OCI-LY1 (cell line): ENCODE measurements at regions not wholly inside any gene's neighbourhood (a gene's known extent, or its start where the extent isn't known, plus 50 kb on each side); places are given as distances from the start of the nearest gene placed in this dataset.

Experiments
- H2AFZ ChIP-seq: fragments of 200-600 bp; sonication (generic), shearing (Covaris generic); 2 replicates; pipeline ENCODE4 v1.6.0; 2014; ENCODE audit warnings: antibody characterized with exemption, mild to moderate bottlenecking, low read length
- H3F3A ChIP-seq: fragments of 200-600 bp; sonication (generic), shearing (Covaris generic); 2 replicates; pipeline ENCODE4 v1.6.0; 2014; ENCODE audit warnings: mild to moderate bottlenecking, antibody characterized with exemption, low read length, moderate library complexity; ENCODE audit not compliant: insufficient read depth
- H3K27ac ChIP-seq: fragments of 200-600 bp; sonication (generic); 2 replicates; pipeline ENCODE4 v1.5.1; 2014; ENCODE audit warnings: low read length, mixed run types, mild to moderate bottlenecking, low read depth; ENCODE audit not compliant: poor library complexity, severe bottlenecking
- H3K27me3 ChIP-seq: fragments of 200-600 bp; sonication (generic); 2 replicates; pipeline ENCODE4 v1.6.0; 2014; ENCODE audit warnings: antibody characterized with exemption, mild to moderate bottlenecking, low read length, moderate library complexity; ENCODE audit not compliant: insufficient read depth
- H3K36me3 ChIP-seq: fragments of 200-600 bp; sonication (generic); 2 replicates; pipeline ENCODE4 v1.6.1; 2014; ENCODE audit warnings: mild to moderate bottlenecking, antibody characterized with exemption, low read length, moderate library complexity, mixed read lengths; ENCODE audit not compliant: insufficient read depth
- H3K4me1 ChIP-seq: fragments of 200-600 bp; sonication (generic); 2 replicates; pipeline ENCODE4 v1.5.1; 2014; ENCODE audit warnings: mild to moderate bottlenecking, low read length, moderate library complexity; ENCODE audit not compliant: insufficient read depth, severe bottlenecking
- H3K4me2 ChIP-seq: fragments of 200-600 bp; sonication (generic), shearing (Covaris generic); 2 replicates; pipeline ENCODE4 v1.6.1; 2014; ENCODE audit warnings: low read length
- H3K4me3 ChIP-seq: fragments of 200-600 bp; sonication (generic); 2 replicates; pipeline ENCODE4 v1.5.1; 2014; ENCODE audit warnings: low read length, low read depth, mild to moderate bottlenecking, mixed read lengths; ENCODE audit not compliant: poor library complexity, severe bottlenecking
- H3K79me2 ChIP-seq: fragments of 200-600 bp; shearing (Covaris generic); 2 replicates; pipeline ENCODE4 v1.6.1; 2016; ENCODE audit warnings: mixed run types, low read length, mixed read lengths; ENCODE audit not compliant: insufficient read depth
- H3K9ac ChIP-seq: fragments of 200-600 bp; sonication (generic), shearing (Covaris generic); 2 replicates; pipeline ENCODE4 v1.6.1; 2014; ENCODE audit warnings: mild to moderate bottlenecking, low read length, mixed read lengths
- H3K9me2 ChIP-seq: fragments of 200-600 bp; sonication (generic), shearing (Covaris generic); 2 replicates; pipeline ENCODE4 v1.6.1; 2014; ENCODE audit warnings: low read depth, mild to moderate bottlenecking, low read length, mixed read lengths
- H3K9me3 ChIP-seq: fragments of 200-600 bp; shearing (Covaris generic); 2 replicates; pipeline ENCODE4 v1.6.1; 2014; ENCODE audit warnings: low read length, mixed read lengths
- H4K20me1 ChIP-seq: fragments of 200-600 bp; sonication (generic), shearing (Covaris generic); 2 replicates; pipeline ENCODE4 v1.6.0; 2016; ENCODE audit warnings: mild to moderate bottlenecking, low read length; ENCODE audit not compliant: insufficient read depth
- CTCF ChIP-seq: fragments of 200-600 bp; sonication (generic), shearing (Covaris generic); IDR thresholded peaks from 2 replicates; pipeline ENCODE4 v1.5.1; 2017; ENCODE audit warnings: mild to moderate bottlenecking, antibody characterized with exemption, low read length, moderate library complexity, mixed read lengths
- EZH2 ChIP-seq: fragments of 200-600 bp; sonication (generic), shearing (Covaris generic); IDR thresholded peaks from 2 replicates; pipeline ENCODE4 v1.8.0; 2017; ENCODE audit warnings: borderline replicate concordance, mixed run types, mild to moderate bottlenecking, antibody characterized with exemption, low read length, moderate library complexity, mixed read lengths

- no peak overlapping the region for H3K4me3 ChIP-seq
- no peak overlapping the region for H3K4me2 ChIP-seq
- H3K4me1 ChIP-seq, result peaks cover 41% of the 10 kb centered on the region
- H3K36me3 ChIP-seq, result no peaks in the 10 kb centered on the region
- no peaks in the 10 kb centered on the region for H3K9me2 ChIP-seq
- H2AFZ ChIP-seq, result no peak overlapping the region
- H3K27ac ChIP-seq, result peak overlapping the region; percentile 20
- TF ChIP-seq EZH2 (no peak), CTCF (no peak)
- no peaks in the 10 kb centered on the region for H3K9me3 ChIP-seq
- H4K20me1 ChIP-seq, result no peaks in the 10 kb centered on the region
- no peaks in the 10 kb centered on the region for H3K79me2 ChIP-seq
- no peak overlapping the region for H3K9ac ChIP-seq
- H3K27me3 ChIP-seq, result no peaks in the 10 kb centered on the region
- H3F3A ChIP-seq, result no peaks in the 10 kb centered on the region
These were observed 220.1 kb downstream of the BCAS1 start for GRCh38 chr20:53850319-53850718.

- TF ChIP-seq EZH2, result no peak
- no peak for TF ChIP-seq CTCF
- Histone ChIP-seq H3K36me3 (no peaks in the 10 kb centered on the region), H3K4me1 (peaks cover 48% of the 10 kb centered on the region), H3K4me2 (no peak overlapping the region), H3K9me2 (no peaks in the 10 kb centered on the region), H3K4me3 (no peak overlapping the region), H2AFZ (no peak overlapping the region), H3K9me3 (no peaks in the 10 kb centered on the region), H3K27me3 (no peaks in the 10 kb centered on the region), H3F3A (no peaks in the 10 kb centered on the region; the same call in 1 of the 2 replicates), H3K9ac (no peak overlapping the region), H3K79me2 (no peaks in the 10 kb centered on the region), H3K27ac (no peak overlapping the region), H4K20me1 (no peaks in the 10 kb centered on the region)
These were observed 220.8 kb downstream of the BCAS1 start for GRCh38 chr20:53849471-53850059.

DNA sequence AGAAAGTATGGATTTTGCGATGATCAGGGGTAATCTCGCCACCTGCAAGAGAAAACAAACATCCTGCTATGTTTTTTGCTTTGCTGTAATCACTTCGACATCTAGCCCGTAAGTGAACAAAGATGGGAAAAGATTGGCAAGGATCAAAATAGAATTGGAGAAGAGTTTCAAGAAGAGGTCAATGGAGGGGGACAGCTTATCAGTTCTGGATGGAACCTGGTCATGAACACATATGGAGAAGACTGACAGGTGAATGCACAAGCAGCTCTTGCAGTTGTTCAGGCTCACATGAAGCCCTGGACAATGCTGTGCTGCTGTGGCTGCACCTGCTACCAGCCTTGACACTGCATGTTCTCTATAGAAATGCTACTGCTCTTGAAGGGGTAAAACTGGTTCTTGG is 222.1 kb downstream of the BCAS1 start:
- peaks cover 49% of the 10 kb centered on the region for H3K4me1 ChIP-seq
- H3K4me2 ChIP-seq, result peak overlapping the region; percentile 63
- no peaks in the 10 kb centered on the region for H3K79me2 ChIP-seq
- no peak overlapping the region for H2AFZ ChIP-seq
- TF ChIP-seq CTCF (no peak), EZH2 (no peak)
- no peaks in the 10 kb centered on the region for H3K9me3 ChIP-seq
- H4K20me1 ChIP-seq, result no peaks in the 10 kb centered on the region
- peak overlapping the region; percentile 25 for H3K4me3 ChIP-seq
- peak overlapping the region; percentile 53 for H3K9ac ChIP-seq
- peak overlapping the region; percentile 88 for H3K27ac ChIP-seq
- H3K9me2 ChIP-seq, result no peaks in the 10 kb centered on the region
- no peaks in the 10 kb centered on the region for H3K27me3 ChIP-seq
- H3F3A ChIP-seq, result peaks cover 4% of the 10 kb centered on the region; the same call in 1 of the 2 replicates
- H3K36me3 ChIP-seq, result no peaks in the 10 kb centered on the region
